DMS114 treated with DMSO at 0.1 percent for 48 hours (cell line): ENCODE measurements at regions not wholly inside any gene's neighbourhood (a gene's known extent, or its start where the extent isn't known, plus 50 kb on each side); places are given as distances from the start of the nearest gene placed in this dataset.
"Not testable (repeated sequence)": the region's sequence is repeated elsewhere in the genome, so short reads cannot be mapped to it uniquely, and the experiment has no call there.

ENCODE experiments used
- DNase-seq: peaks from one replicate; lab custom pipeline; 2025; ENCODE audit not compliant: unreplicated experiment; lab: John Stamatoyannopoulos, UW

DNA sequence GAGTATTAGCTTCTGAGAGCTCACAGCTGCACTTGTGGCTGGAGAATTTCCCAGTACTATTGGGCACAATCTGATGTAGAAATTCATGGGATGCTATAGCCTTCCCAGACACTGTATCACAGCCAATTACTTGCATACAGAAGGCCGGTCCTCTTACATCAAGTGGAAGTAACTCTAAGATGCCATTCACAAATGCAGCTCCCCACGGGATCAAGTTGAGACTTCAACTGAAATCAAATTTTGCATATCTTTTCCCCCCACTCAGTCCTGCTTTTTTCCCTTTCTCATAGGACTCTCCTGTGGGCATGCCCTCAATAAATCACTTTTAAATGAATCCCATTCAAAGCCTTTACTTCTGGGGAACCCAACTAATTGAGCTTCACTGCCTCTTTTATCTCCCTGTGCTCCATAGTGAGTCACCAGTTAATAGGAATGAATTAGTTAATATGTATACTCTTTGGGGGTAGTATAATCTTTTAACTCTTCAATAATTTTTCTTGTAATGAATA lies 1970.8 kb downstream of the OLFM4 start:
- DNase-seq: no peak

GRCh38 chr13:55000043-55000442 lies 1971.4 kb downstream of the OLFM4 start:
- no peak for DNase-seq

- DNase-seq: no peak
Measured at GRCh38 chr13:55000844-55001243, 1972.2 kb downstream of the OLFM4 start.

GRCh38 chr13:55001881-55002280 lies 1973.3 kb downstream of the OLFM4 start:
- no peak for DNase-seq

- no peak for DNase-seq
Measured at GRCh38 chr13:55007681-55008080, 1979.1 kb downstream of the OLFM4 start.

DNA sequence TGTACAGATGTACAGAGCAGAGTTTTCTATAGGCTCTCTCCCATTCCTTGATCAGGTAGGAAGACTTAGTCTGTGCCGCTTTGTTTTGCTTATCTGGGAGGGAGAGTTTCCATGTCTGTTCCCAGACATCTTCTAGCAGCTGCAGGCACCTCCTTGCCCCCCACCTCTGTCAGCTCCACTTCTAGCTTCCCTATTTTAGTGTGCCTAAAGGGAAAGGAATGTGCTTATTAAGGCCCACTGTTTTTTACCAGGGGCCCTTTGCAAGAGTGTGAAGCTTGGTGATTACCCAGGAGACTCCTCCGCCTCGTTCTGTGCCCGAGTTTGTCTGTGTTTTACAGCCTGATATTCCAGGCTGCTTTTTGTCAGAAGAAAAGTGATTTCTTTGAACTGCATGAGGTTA lies 1984.4 kb downstream of the OLFM4 start:
- DNase-seq: no peak

GRCh38 chr13:55029280-55029679 lies 2000.7 kb downstream of the OLFM4 start:
- no peak for DNase-seq

DNA sequence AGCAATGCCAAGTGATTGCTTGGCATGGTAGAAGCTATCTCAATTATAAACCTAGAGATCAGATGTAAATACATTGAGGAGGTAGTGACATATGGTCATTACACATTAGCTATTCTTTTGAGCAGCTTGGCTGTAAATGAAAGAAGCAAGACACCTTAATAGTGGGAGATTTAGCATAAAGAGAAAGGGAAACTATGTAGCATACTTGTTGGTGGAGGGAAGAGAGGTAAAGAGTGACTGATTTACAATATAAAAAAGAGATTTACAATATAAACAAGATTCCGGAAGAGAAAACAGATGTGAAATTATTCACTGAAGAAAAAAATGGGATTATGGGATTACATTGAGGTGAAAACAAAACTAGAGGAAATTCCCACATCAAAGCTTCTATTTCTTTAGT lies 2009.6 kb downstream of the OLFM4 start:
- no peak for DNase-seq

GRCh38 chr13:55053891-55054550 lies 2025.4 kb downstream of the OLFM4 start:
- not testable (repeated sequence) for DNase-seq

DNA sequence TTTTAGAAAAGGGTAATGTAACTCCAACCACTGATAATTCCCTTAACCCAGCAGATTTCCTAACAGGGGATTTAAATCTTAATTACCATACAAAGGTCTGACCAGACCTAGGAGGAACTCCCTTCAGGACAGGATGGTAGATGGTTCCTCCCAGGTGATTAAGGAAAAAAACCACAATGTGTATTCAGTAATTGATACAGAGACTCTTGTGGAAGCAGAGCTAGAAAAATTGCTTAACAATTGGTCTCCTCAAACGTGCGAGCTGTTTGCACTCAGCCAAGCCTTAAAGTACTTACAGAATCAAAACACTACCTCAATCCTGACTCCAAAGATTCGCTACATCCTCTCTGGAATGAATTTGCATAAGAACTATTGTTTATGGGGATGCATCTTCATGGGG lies 2027.1 kb downstream of the OLFM4 start:
- not testable (repeated sequence) for DNase-seq

- DNase-seq: no peak
Measured at GRCh38 chr13:55062662-55063061, 2034.0 kb downstream of the OLFM4 start.

- DNase-seq: no peak
Measured at GRCh38 chr13:55067946-55068345, 2039.3 kb downstream of the OLFM4 start.

GRCh38 chr13:55069746-55070145 lies 2041.1 kb downstream of the OLFM4 start:
- DNase-seq: no peak

- DNase-seq: no peak
Measured at GRCh38 chr13:55073000-55073399, 2044.4 kb downstream of the OLFM4 start.

DNA sequence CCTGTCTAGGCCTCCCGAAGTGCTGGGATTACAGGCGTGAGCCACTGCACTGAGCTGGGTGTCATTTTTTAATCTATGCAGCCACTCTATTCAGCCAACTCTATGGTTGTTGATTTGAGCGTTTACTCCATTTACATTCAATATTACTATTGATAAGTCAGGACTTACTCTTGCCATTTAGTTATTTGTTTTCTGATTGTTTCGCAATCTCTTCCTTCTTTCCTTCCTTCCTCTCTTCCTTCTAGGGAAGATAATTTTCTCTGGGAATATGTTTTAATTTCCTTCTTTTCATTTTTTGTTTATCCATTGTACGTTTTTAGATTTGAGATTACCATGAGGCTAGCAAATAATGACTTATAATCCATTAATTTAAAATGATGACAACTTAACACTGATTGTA lies 2056.0 kb downstream of the OLFM4 start:
- DNase-seq: no peak

DNA sequence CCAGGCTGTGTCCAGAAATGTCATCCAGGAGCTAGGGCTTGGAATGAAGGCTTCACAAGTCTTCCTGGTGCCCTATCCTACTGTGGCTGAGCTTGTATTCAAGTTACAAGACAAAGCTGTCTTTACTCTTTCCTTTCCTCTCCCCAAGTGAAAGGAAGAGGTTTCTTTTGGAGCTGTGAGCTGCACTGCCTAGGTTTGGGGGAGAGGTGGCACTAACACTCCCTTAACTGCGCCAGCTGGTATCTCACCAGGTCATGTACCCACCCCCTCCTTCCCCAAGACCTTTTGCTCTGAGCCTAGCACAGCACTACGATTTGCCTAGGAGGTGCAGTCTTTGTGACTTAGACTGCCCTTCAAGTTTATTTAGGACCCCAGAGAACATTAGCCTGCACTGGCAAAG lies 2053.6 kb upstream of the PRR20A start:
- no peak for DNase-seq

- no peak for DNase-seq
Measured at GRCh38 chr13:55090612-55091011, 2050.1 kb upstream of the PRR20A start.

GRCh38 chr13:55091172-55091571 lies 2049.5 kb upstream of the PRR20A start:
- DNase-seq: no peak

DNA sequence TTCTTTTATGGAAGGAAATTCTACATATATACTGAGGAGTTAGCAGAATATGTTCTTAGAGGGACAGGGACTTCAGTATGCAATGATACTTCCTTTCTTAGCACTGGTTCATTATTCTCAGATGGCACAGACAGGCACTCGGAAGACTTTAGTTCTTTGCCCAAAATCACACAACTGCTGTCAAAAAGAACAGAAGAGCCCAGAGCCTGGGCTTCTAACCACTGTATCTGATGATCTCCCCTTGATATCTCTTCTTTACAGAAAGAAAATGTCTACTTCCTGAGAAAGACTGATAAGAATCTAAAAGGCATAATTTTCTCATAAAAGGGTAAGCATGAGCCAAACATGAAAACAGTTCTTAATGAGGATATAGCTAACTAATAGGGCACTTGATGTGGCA lies 2034.2 kb upstream of the PRR20A start:
- DNase-seq: no peak

GRCh38 chr13:55120631-55121030 lies 2020.1 kb upstream of the PRR20A start:
- no peak for DNase-seq

- no peak for DNase-seq
Measured at GRCh38 chr13:55155046-55155445, 1985.7 kb upstream of the PRR20A start.

GRCh38 chr13:55159765-55160164 lies 1981.0 kb upstream of the PRR20A start:
- no peak for DNase-seq

- no peak for DNase-seq
Measured at GRCh38 chr13:55160867-55161266, 1979.9 kb upstream of the PRR20A start.
